ENCODE measurements at regions not wholly inside any gene's neighbourhood (a gene's known extent, or its start where the extent isn't known, plus 50 kb on each side); places are given as distances from the start of the nearest gene placed in this dataset.

DNA sequence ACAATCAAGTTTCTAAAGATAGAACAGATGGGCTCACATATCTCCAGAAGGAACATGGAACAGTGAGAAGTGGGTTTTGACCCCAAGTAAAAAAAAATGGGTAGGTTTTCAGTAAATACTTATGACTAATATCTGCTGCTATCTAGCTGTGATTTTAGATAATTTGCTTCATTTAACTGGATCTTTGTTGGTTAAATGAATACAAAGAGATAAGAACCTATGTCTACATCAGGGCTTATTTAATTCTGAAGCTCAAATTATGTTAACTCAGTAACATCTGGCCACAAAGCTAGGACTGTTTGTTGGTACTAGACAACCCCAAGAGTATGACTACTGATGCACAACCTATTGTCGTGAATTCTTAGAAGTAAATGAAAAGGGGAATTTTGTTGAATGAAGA lies 144.4 kb upstream of the SESN3 start:
- Histone ChIP-seq H4K20me1 (ENCODE audit: control insufficient read depth, insufficient read depth, low read length, poor library complexity, severe bottlenecking) (no peaks in the 10 kb centered on the region), H3K4me1 (ENCODE audit: control insufficient read depth in 2 of 2, insufficient read depth in 2 of 2, low read length in 2 of 2) (no peaks in the 10 kb centered on the region), H3K4me3 (ENCODE audit: control extremely low read depth in 1 of 5, extremely low read depth in 1 of 5, insufficient read depth in 1 of 5, low read depth in 2 of 5, low read length in 4 of 5) (no peak overlapping the region), H3K9ac (ENCODE audit: low read length) (no peak overlapping the region), H3K36me3 (replicated peaks in 1 of 2; ENCODE audit: control extremely low read depth in 1 of 2, control insufficient read depth in 1 of 2, extremely low read depth in 1 of 2, insufficient read depth in 2 of 2, low read length in 1 of 2) (no peaks in the 10 kb centered on the region), H3K79me2 (ENCODE audit: control insufficient read depth, insufficient read depth, low read length) (no peaks in the 10 kb centered on the region), H2AFZ (ENCODE audit: insufficient read depth, low read depth, low read length, poor library complexity, severe bottlenecking) (no peak overlapping the region), H3K9me3 (ENCODE audit: control extremely low read depth in 1 of 3, control insufficient read depth in 2 of 3, insufficient read depth in 1 of 3, low read length in 2 of 3) (no peaks in the 10 kb centered on the region), H3K4me2 (replicated peaks; ENCODE audit: low read depth, low read length, poor library complexity, severe bottlenecking) (no peak overlapping the region), H3K27ac (ENCODE audit: low read length in 2 of 2) (no peak overlapping the region), H3K27me3 (replicated peaks in 1 of 4; ENCODE audit: control extremely low read depth in 1 of 4, control insufficient read depth in 3 of 4, insufficient read depth in 4 of 4, low read length in 3 of 4) (no peaks in the 10 kb centered on the region)
- H3K4me3 Mint-ChIP-seq: no peak overlapping the region
- H3K4me1 Mint-ChIP-seq: peaks cover 6% of the 10 kb centered on the region
- ATAC-seq (ENCODE audit: low read depth): no peak
- DNase-seq: no peak
- H3K9me3 Mint-ChIP-seq (ENCODE audit: insufficient read depth): no peaks in the 10 kb centered on the region
- ChIA-PET CTCF (interaction anchor here (1.0 kb wide), 1 partner anchor 389 kb away, joined by 3 read pairs; no protein-coding TSS in a partner anchor), POLR2A (no interaction called here)
- TF ChIP-seq EZH2 (IDR thresholded peaks at IDR 0.05; ENCODE audit: borderline replicate concordance, insufficient read depth, low read depth, low read length, poor library complexity, severe bottlenecking): no peak
- TF ChIP-seq, protein P1, sequence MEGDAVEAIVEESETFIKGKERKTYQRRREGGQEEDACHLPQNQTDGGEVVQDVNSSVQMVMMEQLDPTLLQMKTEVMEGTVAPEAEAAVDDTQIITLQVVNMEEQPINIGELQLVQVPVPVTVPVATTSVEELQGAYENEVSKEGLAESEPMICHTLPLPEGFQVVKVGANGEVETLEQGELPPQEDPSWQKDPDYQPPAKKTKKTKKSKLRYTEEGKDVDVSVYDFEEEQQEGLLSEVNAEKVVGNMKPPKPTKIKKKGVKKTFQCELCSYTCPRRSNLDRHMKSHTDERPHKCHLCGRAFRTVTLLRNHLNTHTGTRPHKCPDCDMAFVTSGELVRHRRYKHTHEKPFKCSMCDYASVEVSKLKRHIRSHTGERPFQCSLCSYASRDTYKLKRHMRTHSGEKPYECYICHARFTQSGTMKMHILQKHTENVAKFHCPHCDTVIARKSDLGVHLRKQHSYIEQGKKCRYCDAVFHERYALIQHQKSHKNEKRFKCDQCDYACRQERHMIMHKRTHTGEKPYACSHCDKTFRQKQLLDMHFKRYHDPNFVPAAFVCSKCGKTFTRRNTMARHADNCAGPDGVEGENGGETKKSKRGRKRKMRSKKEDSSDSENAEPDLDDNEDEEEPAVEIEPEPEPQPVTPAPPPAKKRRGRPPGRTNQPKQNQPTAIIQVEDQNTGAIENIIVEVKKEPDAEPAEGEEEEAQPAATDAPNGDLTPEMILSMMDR (IDR thresholded peaks at IDR 0.05): no peak
- no peak overlapping the region for H3K27ac Mint-ChIP-seq
- intact Hi-C loops (cut with micrococcal nuclease): no loop called here
- peaks cover under 1% of the 10 kb centered on the region for H3K27me3 Mint-ChIP-seq
- WGBS (ENCODE audit: insufficient coverage): no CpG with 5 or more reads among the region's 1 CpG

DNA sequence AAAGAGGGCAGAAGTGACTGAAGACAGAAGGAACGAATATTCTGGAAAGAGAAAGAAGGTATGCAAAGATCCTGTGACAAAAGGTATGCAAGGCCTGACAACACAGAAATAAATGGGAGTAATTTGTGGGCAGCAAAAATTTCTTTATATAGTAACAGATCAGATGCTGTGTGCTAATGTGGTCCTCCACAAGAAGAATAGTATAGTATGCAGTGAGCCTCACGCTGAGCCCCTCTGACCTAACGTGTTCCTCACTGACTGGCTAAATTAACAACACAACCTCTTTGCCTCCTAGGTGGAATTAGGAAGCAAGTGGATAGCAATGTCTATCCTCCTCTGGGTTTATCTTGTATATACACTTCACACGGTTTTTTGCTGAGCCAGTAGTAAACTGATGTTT lies 143.1 kb upstream of the SESN3 start:
- no peaks in the 10 kb centered on the region for H3K4me1 ChIP-seq (ENCODE audit: control insufficient read depth in 2 of 2, insufficient read depth in 2 of 2, low read length in 2 of 2)
- H3K27me3 ChIP-seq (replicated peaks in 1 of 4; ENCODE audit: control extremely low read depth in 1 of 4, control insufficient read depth in 3 of 4, insufficient read depth in 4 of 4, low read length in 3 of 4): no peaks in the 10 kb centered on the region
- no peak overlapping the region for H3K27ac ChIP-seq (ENCODE audit: low read length in 2 of 2)
- H3K4me3 ChIP-seq (ENCODE audit: control extremely low read depth in 1 of 5, extremely low read depth in 1 of 5, insufficient read depth in 1 of 5, low read depth in 2 of 5, low read length in 4 of 5): no peak overlapping the region
- H4K20me1 ChIP-seq (ENCODE audit: control insufficient read depth, insufficient read depth, low read length, poor library complexity, severe bottlenecking): no peaks in the 10 kb centered on the region
- peaks cover 6% of the 10 kb centered on the region for H3K4me1 Mint-ChIP-seq
- CTCF ChIA-PET: no interaction called here
- H3K9me3 Mint-ChIP-seq (ENCODE audit: insufficient read depth): no peaks in the 10 kb centered on the region
- no peak overlapping the region for H3K4me3 Mint-ChIP-seq
- DNase-seq (no peak), ATAC-seq (ENCODE audit: low read depth) (no peak)
- no peak overlapping the region for H3K9ac ChIP-seq (ENCODE audit: low read length)
- H3K79me2 ChIP-seq (ENCODE audit: control insufficient read depth, insufficient read depth, low read length): no peaks in the 10 kb centered on the region
- H3K9me3 ChIP-seq (ENCODE audit: control extremely low read depth in 1 of 3, control insufficient read depth in 2 of 3, insufficient read depth in 1 of 3, low read length in 2 of 3): no peaks in the 10 kb centered on the region
- intact Hi-C loops (cut with micrococcal nuclease): no loop called here
- H3K27me3 Mint-ChIP-seq: no peaks in the 10 kb centered on the region
- no peak overlapping the region for H3K27ac Mint-ChIP-seq
- WGBS (ENCODE audit: insufficient coverage): 100% methylated on average over 1 of the region's 4 CpGs
- TF ChIP-seq EZH2 (IDR thresholded peaks at IDR 0.05; ENCODE audit: borderline replicate concordance, insufficient read depth, low read depth, low read length, poor library complexity, severe bottlenecking): no peak
- TF ChIP-seq, protein P1 (IDR thresholded peaks at IDR 0.05): no peak
- no peaks in the 10 kb centered on the region for H3K36me3 ChIP-seq (replicated peaks in 1 of 2; ENCODE audit: control extremely low read depth in 1 of 2, control insufficient read depth in 1 of 2, extremely low read depth in 1 of 2, insufficient read depth in 2 of 2, low read length in 1 of 2)
- no peak overlapping the region for H2AFZ ChIP-seq (ENCODE audit: insufficient read depth, low read depth, low read length, poor library complexity, severe bottlenecking)
- POLR2A ChIA-PET: interaction anchor here (0.7 kb wide), 1 partner anchor 37 kb away, joined by 3 read pairs; no protein-coding TSS in a partner anchor
- H3K4me2 ChIP-seq (replicated peaks; ENCODE audit: low read depth, low read length, poor library complexity, severe bottlenecking): no peak overlapping the region

Measured in B cell (primary cell).